ENCODE measurements at regions not wholly inside any gene's neighbourhood (a gene's known extent, or its start where the extent isn't known, plus 50 kb on each side); places are given as distances from the start of the nearest gene placed in this dataset.

- DNase-seq (ENCODE audit: low read depth, low spot score) = no peak
- RAD21 ChIA-PET (ENCODE audit: unreplicated experiment) = no interaction called here
- H2AFZ ChIP-seq (ENCODE audit: control insufficient read depth, low read depth, low read length) = no peak overlapping the region
Observed at GRCh38 chr1:195085196-195085595, 1523.0 kb downstream of the KCNT2 start.

GRCh38 chr1:195082183-195082582 is 1526.1 kb downstream of the KCNT2 start:
- Histone ChIP-seq H3K4me3 (no peak overlapping the region), H3K4me2 (ENCODE audit: control insufficient read depth, insufficient read depth) (no peak overlapping the region), H3K27ac (ENCODE audit: control insufficient read depth, insufficient read depth) (no peak overlapping the region), H3K9ac (ENCODE audit: control insufficient read depth, insufficient read depth, low read length) (no peak overlapping the region), H3K4me1 (ENCODE audit: control insufficient read depth, insufficient read depth, low read length) (no peaks in the 10 kb centered on the region), H3K79me2 (ENCODE audit: control insufficient read depth, insufficient read depth, low read length) (no peaks in the 10 kb centered on the region), H4K20me1 (ENCODE audit: control insufficient read depth, insufficient read depth) (no peaks in the 10 kb centered on the region), H3K27me3 (replicated peaks in 1 of 2; ENCODE audit: control insufficient read depth in 2 of 2, insufficient read depth in 2 of 2, low read length in 1 of 2) (no peaks in the 10 kb centered on the region), H2AFZ (ENCODE audit: control insufficient read depth, low read depth, low read length) (no peak overlapping the region), H3K9me3 (replicated peaks; ENCODE audit: control insufficient read depth, insufficient read depth, low read length) (no peaks in the 10 kb centered on the region), H3K36me3 (ENCODE audit: control insufficient read depth in 2 of 2, insufficient read depth in 2 of 2, low read length in 1 of 2) (no peaks in the 10 kb centered on the region)
- ChIA-PET SMC1A (ENCODE audit: uncharacterized antibody, unreplicated experiment) (no interaction called here), CTCF (no interaction called here), RAD21 (ENCODE audit: unreplicated experiment) (no interaction called here), POLR2A (no interaction called here)
- FAIRE-seq (no peak), DNase-seq (ENCODE audit: low read depth, low spot score) (no peak), ATAC-seq (no peak)
- no TSS peak for BruUV-seq (replicated peaks)
- 0% methylated on average over 1 of the region's 1 CpG for WGBS (ENCODE audit: insufficient coverage, insufficient replicate concordance, low lambda C conversion rate, missing lambda C conversion rate)
- in situ Hi-C loops (cut with MboI) = no loop called here
- intact Hi-C loops (cut with micrococcal nuclease; ENCODE audit: unreplicated experiment) = no loop called here
- TF ChIP-seq SMAD1 (IDR thresholded peaks at IDR 0.05; ENCODE audit: low read depth, partially characterized antibody) (no peak), PBX3 (IDR thresholded peaks at IDR 0.05; ENCODE audit: insufficient replicate concordance, low read depth, low read length) (no peak), ZNF622 (IDR thresholded peaks at IDR 0.05) (no peak), PAX8 (IDR thresholded peaks at IDR 0.05) (no peak), TCF3 (IDR thresholded peaks at IDR 0.05; ENCODE audit: borderline replicate concordance, insufficient read depth, low read depth, low read length) (no peak), HSF1 (IDR thresholded peaks at IDR 0.05; ENCODE audit: low read depth, low read length) (no peak), PAX5 (IDR thresholded peaks at IDR 0.05; ENCODE audit: borderline replicate concordance, low read depth, low read length) (no peak), HDGF (IDR thresholded peaks at IDR 0.05) (no peak), SMAD5 (IDR thresholded peaks at IDR 0.05; ENCODE audit: low read depth) (no peak), KDM1A (IDR thresholded peaks at IDR 0.05; ENCODE audit: borderline replicate concordance) (no peak), ZNF217 (IDR thresholded peaks at IDR 0.05) (no peak), MTA2 (IDR thresholded peaks at IDR 0.05; ENCODE audit: low read depth) (no peak), GABPA (IDR thresholded peaks at IDR 0.05; ENCODE audit: low read depth) (no peak), BACH1 (IDR thresholded peaks at IDR 0.05; ENCODE audit: borderline replicate concordance) (no peak), NR2C2 (IDR thresholded peaks at IDR 0.05; ENCODE audit: borderline replicate concordance, control insufficient read depth, insufficient read length, low read depth) (no peak), TBL1XR1 (IDR thresholded peaks at IDR 0.05; ENCODE audit: low read depth, low read length) (no peak)

More at GRCh38 chr1:195085196-195085595, 1523.0 kb downstream of the KCNT2 start:
- intact Hi-C loops (cut with micrococcal nuclease; ENCODE audit: unreplicated experiment) = no loop called here
- Histone ChIP-seq H3K4me3 (no peak overlapping the region), H3K9ac (ENCODE audit: control insufficient read depth, insufficient read depth, low read length) (no peak overlapping the region), H3K4me1 (ENCODE audit: control insufficient read depth, insufficient read depth, low read length) (no peaks in the 10 kb centered on the region), H3K9me3 (replicated peaks; ENCODE audit: control insufficient read depth, insufficient read depth, low read length) (no peaks in the 10 kb centered on the region), H3K27me3 (replicated peaks in 1 of 2; ENCODE audit: control insufficient read depth in 2 of 2, insufficient read depth in 2 of 2, low read length in 1 of 2) (no peaks in the 10 kb centered on the region), H3K79me2 (ENCODE audit: control insufficient read depth, insufficient read depth, low read length) (no peaks in the 10 kb centered on the region), H3K36me3 (ENCODE audit: control insufficient read depth in 2 of 2, insufficient read depth in 2 of 2, low read length in 1 of 2) (no peaks in the 10 kb centered on the region), H3K27ac (ENCODE audit: control insufficient read depth, insufficient read depth) (no peak overlapping the region), H3K4me2 (ENCODE audit: control insufficient read depth, insufficient read depth) (no peak overlapping the region), H4K20me1 (ENCODE audit: control insufficient read depth, insufficient read depth) (no peaks in the 10 kb centered on the region)
- in situ Hi-C loops (cut with MboI) = no loop called here
- SMC1A ChIA-PET (ENCODE audit: uncharacterized antibody, unreplicated experiment) = no interaction called here
- ATAC-seq (no peak), FAIRE-seq (no peak)
- POLR2A ChIA-PET = no interaction called here
- TF ChIP-seq ESRRA (IDR thresholded peaks at IDR 0.05; ENCODE audit: low read length) = no peak
- no peak for TF ChIP-seq ZZZ3 (IDR thresholded peaks at IDR 0.05; ENCODE audit: control insufficient read depth, insufficient read length, low read depth)
- WGBS (ENCODE audit: insufficient coverage, insufficient replicate concordance, low lambda C conversion rate, missing lambda C conversion rate) = 22% methylated on average over 3 of the region's 3 CpGs
- no TSS peak for BruUV-seq (replicated peaks)
- CTCF ChIA-PET = no interaction called here
